AG09319 (cell line): ENCODE measurements at regions not wholly inside any gene's neighbourhood (a gene's known extent, or its start where the extent isn't known, plus 50 kb on each side); places are given as distances from the start of the nearest gene placed in this dataset.

Experiments
- DNase-seq: peaks from one replicate; pipeline ENCODE4 v3.0.0-alpha.2; 2010; ENCODE audit warnings: low read depth; ENCODE audit errors: extremely low read depth
- TF ChIP-seq, protein P1 (sequence below): IDR thresholded peaks from 2 replicates; pipeline ENCODE4 v1.5.1; 2011; ENCODE audit warnings: low read depth, mild to moderate bottlenecking, inconsistent platforms, low read length, moderate library complexity

DNA sequence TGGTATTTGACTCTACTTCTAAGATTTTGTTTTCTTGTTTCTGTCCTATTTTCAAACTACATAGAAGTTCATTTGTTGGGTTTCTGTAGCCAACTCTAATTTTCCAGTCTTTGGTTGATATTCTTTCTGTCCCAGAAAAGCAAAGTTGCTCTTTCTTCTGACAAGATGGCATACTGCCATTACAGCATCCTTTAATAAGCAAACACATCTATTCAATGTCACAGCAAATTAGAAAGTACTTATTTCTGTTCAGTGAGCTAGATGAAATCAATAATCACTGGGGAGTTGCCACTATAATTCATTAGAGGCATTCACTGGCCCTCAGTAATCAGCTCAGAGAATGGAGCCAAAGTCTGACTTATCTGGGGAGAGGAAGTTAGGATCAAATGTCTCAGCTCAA is 1258.0 kb upstream of the IGFBP7 start:
- TF ChIP-seq, protein P1, sequence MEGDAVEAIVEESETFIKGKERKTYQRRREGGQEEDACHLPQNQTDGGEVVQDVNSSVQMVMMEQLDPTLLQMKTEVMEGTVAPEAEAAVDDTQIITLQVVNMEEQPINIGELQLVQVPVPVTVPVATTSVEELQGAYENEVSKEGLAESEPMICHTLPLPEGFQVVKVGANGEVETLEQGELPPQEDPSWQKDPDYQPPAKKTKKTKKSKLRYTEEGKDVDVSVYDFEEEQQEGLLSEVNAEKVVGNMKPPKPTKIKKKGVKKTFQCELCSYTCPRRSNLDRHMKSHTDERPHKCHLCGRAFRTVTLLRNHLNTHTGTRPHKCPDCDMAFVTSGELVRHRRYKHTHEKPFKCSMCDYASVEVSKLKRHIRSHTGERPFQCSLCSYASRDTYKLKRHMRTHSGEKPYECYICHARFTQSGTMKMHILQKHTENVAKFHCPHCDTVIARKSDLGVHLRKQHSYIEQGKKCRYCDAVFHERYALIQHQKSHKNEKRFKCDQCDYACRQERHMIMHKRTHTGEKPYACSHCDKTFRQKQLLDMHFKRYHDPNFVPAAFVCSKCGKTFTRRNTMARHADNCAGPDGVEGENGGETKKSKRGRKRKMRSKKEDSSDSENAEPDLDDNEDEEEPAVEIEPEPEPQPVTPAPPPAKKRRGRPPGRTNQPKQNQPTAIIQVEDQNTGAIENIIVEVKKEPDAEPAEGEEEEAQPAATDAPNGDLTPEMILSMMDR: no peak
- no peak for DNase-seq

DNA sequence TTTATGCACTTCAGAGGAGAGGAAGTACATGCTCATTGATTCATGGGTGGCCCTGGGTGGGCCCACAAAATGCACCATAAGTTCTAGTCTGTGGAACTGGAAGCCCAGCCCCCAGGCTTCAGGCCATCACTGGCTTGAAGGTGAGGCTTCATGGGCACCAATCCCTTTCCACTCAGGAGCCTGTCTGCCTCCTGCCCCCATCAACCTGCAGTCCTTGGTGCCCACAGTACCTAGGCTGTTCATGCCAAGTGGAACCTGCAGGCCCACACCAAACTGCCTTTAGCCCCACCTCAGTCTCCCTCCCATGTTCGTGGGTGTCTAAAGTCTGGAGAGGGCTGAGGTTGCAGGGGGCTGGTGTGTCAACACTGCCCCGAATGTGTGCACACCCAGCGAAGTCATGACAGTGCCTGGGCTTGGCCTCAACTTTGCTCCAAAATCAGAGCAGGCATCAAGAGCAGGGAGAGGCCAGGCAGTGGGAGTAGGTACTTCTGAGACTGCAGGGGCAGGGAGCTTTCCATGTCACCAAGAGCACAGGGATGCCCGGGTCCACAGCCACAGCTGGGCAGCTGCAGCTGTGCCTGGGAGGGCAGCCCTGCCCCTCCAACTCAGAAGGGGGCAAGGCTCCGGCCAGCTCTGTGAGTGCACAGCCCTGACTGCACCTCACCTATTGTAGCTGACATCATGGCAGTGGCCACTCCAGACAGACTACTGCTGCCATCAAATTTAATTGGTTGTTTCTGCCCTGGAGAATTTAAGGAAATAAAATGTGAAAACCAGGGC is 1250.4 kb upstream of the IGFBP7 start:
- TF ChIP-seq, protein P1: no peak
- DNase-seq: no peak

DNA sequence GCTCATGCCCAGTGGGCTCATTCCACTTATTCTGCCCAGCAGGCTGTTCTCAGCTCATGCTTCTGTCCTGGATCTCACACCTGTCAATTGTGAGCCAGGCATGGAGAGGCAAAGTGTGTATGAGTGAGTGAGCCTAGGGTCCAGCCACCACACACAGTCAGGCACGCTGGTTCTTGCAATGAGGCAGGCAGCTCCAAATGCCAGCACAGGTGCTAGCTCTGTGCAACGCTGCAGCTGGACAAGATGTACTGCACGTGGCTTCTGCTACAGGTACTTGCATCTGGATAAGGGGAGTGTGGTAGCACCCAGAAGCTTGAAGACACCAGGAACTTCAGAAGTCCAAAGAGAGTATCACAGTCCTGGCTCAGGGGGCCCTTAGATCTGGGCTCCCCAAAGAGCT is 1249.4 kb upstream of the IGFBP7 start:
- TF ChIP-seq, protein P1: no peak
- DNase-seq: no peak

DNA sequence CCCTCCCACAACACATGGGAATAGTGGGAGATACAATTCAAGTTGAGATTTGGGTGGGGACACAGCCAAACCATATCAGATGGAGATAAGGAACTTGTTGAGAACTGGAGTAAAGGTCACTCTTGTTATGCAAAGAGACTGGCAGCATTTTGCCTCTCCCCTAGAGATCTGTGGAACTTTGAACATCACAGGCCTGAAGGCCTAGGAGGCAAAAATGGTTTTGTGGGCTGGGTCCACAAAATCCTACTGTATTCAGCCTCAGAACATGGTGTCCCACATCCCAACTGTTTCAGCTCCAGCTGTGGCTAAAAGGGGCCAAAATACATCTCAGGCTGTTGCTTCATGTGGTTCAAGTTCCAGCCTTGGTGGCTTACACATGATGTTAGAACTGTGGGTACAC is 1247.8 kb upstream of the IGFBP7 start:
- no peak for DNase-seq
- TF ChIP-seq, protein P1: no peak

DNA sequence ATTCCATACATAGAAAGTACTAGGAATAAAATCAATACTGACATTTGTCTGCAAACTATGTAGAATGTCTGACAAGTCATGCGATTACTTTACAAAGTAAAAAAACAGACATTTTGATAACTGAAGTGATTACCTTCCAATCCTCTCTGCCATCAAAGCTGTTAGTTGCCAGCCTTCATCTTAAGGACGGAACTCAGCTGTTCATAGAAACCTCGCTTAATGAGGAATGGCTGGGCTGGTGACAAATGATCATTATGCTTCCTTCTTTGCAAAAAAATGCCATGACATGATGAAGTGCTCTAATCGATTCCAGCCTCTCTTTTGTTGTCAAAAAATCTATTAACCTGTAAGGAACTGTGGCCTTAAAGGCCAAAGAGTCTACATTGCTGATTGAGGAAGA is 1214.9 kb upstream of the IGFBP7 start:
- TF ChIP-seq, protein P1: no peak

DNA sequence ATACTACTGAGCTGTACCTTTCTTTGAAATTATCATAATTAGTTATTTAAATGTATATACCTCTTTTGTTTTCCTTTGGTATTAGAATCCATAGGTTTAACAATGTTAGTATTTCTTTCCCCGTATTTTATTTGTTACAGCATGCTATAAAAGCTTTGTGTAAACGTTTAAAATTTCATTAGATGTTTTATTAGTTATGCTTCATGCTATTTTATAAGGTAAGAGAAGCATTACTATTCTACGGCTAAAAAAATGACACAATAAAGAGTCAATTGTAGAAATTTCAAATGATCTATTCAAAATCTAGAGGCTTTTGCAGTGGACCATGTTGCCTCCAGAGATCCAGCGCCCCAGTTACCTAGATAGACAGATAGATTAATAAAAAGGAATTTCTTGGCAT is 1203.3 kb upstream of the IGFBP7 start:
- TF ChIP-seq, protein P1: no peak
- DNase-seq: no peak

More for the DNA sequence above, 1214.9 kb upstream of the IGFBP7 start:
- DNase-seq: no peak

DNA sequence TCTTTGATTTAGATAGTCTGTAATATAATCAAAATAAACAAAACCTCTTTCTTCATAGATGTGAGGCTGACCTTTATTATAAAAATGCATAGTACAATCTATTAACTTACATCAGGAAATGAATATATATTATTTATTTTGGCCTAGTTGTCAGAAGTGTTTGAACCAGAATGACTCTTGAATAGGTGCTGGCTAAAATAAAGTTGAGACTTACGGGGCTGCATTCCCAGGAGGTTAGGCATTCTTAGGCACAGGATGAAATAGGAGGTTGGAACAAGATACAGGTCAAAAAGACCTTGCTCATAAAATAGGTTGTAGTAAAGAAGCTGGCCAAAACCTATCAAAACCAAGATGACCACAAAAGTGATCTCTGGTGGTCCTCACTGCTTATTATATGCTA is 1193.3 kb upstream of the IGFBP7 start:
- TF ChIP-seq, protein P1: no peak
- DNase-seq: no peak
